BE2C (cell line): ENCODE measurements at regions not wholly inside any gene's neighbourhood (a gene's known extent, or its start where the extent isn't known, plus 50 kb on each side); places are given as distances from the start of the nearest gene placed in this dataset.

Experiments used
- DNase-seq: peaks from one replicate; pipeline ENCODE4 v3.0.0-alpha.2; 2020
- H3K27me3 ChIP-seq: fragments of 250-450 bp; sonication (Bioruptor Pico); 2 replicates; pipeline ENCODE4 v1.5.1; 2020; ENCODE audit warnings: mild to moderate bottlenecking
- H3K36me3 ChIP-seq: fragments of 250-450 bp; sonication (Bioruptor Pico); 2 replicates; pipeline ENCODE4 v1.5.1; 2020; ENCODE audit warnings: mild to moderate bottlenecking
- H3K4me1 ChIP-seq: fragments of 250-450 bp; sonication (Bioruptor Pico); 2 replicates; pipeline ENCODE4 v1.5.1; 2020
- H3K4me3 ChIP-seq: 2 replicates; pipeline ENCODE4 v1.5.1; 2011; ENCODE audit warnings: low read depth, low read length
- H3K9me3 ChIP-seq: fragments of 250-450 bp; sonication (Bioruptor Pico); 2 replicates; pipeline ENCODE4 v1.5.1; 2020
- TF ChIP-seq, protein P1 (sequence below): IDR thresholded peaks from 2 replicates; pipeline ENCODE4 v1.5.1; 2012; ENCODE audit warnings: mild to moderate bottlenecking, low read depth, low read length

DNA sequence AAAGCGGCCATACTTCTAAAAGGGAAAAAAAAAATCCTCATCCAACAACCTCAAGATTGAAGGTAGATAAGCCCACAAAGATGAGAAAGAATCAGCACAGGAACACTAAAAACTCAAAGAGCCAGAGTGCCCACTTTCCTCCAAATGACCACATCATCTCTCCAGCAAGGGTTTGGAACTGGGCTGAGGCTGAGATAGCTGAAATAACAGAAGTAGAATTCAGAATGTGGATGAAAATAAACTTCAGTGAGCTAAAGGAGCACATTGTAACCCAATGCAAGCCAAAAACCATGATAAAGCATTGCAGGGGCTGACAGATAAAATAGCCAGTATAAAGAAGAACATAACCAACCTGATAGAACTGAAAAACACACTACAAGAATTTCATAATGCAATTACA is 158.7 kb upstream of the UBE2E2 start:
- Histone ChIP-seq H3K4me1 (no peaks in the 10 kb centered on the region), H3K27me3 (no peaks in the 10 kb centered on the region), H3K9me3 (no peaks in the 10 kb centered on the region), H3K4me3 (no peak overlapping the region), H3K36me3 (no peaks in the 10 kb centered on the region)
- no peak for DNase-seq
- TF ChIP-seq, protein P1, sequence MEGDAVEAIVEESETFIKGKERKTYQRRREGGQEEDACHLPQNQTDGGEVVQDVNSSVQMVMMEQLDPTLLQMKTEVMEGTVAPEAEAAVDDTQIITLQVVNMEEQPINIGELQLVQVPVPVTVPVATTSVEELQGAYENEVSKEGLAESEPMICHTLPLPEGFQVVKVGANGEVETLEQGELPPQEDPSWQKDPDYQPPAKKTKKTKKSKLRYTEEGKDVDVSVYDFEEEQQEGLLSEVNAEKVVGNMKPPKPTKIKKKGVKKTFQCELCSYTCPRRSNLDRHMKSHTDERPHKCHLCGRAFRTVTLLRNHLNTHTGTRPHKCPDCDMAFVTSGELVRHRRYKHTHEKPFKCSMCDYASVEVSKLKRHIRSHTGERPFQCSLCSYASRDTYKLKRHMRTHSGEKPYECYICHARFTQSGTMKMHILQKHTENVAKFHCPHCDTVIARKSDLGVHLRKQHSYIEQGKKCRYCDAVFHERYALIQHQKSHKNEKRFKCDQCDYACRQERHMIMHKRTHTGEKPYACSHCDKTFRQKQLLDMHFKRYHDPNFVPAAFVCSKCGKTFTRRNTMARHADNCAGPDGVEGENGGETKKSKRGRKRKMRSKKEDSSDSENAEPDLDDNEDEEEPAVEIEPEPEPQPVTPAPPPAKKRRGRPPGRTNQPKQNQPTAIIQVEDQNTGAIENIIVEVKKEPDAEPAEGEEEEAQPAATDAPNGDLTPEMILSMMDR = no peak

DNA sequence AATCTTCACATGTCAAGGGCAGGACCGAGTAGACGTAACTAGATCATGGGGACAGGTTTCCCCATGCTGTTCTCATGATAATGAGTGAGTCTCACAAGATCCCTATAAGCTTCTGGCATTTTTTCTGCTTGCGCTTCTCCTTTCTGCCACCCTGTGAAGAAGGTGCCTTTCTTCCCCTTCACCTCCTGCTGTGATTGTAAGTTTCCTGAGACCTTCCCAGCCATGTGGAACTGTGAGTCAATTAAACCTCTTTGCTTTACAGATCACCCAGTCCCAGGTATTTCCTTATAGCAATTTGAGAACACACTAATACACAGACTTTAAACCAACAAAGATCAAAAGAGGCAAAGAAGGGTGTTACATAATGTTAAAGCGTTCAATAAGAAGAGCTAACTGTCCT is 156.6 kb upstream of the UBE2E2 start:
- TF ChIP-seq, protein P1 = no peak
- H3K27me3 ChIP-seq = no peaks in the 10 kb centered on the region
- H3K4me1 ChIP-seq = no peaks in the 10 kb centered on the region
- H3K36me3 ChIP-seq = no peaks in the 10 kb centered on the region
- no peak for DNase-seq
- no peak overlapping the region for H3K4me3 ChIP-seq
- H3K9me3 ChIP-seq = no peaks in the 10 kb centered on the region

DNA sequence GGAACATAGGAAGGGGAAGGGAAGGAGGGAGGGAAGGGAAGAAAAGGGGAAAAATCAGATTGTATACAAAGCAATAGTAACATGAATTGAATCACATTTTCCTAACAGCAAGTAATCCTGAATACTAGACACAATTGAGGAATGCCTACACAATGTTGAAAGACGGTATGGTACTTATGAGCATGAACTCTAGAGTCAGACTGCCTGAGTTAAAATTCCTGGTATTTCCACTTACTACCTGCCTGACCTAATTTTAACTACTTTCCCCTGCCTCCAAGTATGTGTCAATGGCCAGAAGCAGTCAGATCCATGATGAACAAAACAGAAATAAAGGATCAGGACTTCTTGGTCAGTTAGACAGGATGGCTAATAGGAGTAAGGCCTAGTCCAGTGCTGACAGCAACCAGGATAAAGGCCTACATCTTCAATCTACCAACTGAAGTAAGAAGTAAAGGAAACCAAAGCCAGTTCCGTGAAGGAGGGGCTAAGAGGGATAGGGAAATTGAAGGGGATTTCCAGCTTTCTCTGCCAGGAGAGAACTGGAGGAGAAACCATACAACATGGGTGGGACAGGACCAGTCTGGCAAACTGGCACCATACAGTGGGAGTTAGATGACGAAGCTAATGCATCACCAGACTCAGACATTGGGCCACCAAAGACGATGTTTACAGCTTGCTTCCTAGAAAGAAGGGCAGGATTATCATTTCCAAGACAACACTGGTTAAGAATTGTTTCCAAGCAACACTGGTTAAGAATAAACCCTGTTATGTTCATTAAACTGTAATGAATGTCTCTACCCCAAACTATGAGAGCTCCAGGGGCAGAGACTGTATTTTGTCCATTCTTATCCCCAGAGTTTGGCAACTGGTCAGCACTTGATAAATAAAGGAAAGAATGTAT is 151.6 kb upstream of the UBE2E2 start:
- TF ChIP-seq, protein P1 = no peak
- Histone ChIP-seq H3K4me1 (no peaks in the 10 kb centered on the region), H3K4me3 (no peak overlapping the region), H3K9me3 (no peaks in the 10 kb centered on the region), H3K36me3 (no peaks in the 10 kb centered on the region), H3K27me3 (no peaks in the 10 kb centered on the region)
- no peak for DNase-seq

DNA sequence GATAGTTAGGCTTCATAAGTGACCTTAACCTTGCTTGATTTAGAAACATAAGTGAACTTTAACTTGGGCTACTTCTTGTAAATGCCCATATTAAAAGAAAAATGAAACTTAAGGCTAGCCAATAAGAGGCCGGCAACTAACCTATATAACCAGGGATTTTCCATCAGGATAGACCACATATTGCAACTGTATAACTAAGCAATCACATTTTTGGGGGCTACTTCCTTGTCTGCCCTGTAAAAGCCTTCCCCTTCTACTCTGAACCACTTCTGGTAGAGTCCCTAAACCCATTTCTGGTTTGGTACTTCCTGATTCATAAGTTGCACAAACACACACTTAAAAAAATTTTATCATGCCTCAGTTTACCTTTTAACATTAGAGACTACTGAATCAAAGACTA is 150.9 kb upstream of the UBE2E2 start:
- H3K27me3 ChIP-seq = no peaks in the 10 kb centered on the region
- H3K4me3 ChIP-seq = no peak overlapping the region
- no peaks in the 10 kb centered on the region for H3K4me1 ChIP-seq
- H3K9me3 ChIP-seq = no peaks in the 10 kb centered on the region
- TF ChIP-seq, protein P1 = no peak
- no peak for DNase-seq
- no peaks in the 10 kb centered on the region for H3K36me3 ChIP-seq

DNA sequence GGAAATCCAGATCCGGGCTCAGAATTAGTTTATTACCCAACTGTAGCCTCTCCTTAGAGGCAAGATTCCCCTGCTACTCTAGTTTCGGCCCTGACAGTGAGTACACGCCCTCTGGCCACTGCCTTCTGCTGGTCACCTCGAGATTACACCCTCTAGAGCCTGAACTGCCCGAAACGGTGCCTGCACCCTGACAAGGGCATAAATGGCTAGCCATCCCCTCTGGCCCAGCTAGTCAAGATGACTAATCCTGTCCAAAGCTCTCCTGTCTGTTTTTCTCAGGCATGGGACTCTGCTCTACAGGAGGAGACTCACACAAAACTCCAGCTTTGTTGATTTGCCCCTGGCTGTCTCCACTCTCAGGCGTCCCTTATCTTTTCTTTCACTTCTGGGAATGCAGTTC is 150.5 kb upstream of the UBE2E2 start:
- no peaks in the 10 kb centered on the region for H3K4me1 ChIP-seq
- H3K36me3 ChIP-seq = no peaks in the 10 kb centered on the region
- TF ChIP-seq, protein P1 = no peak
- H3K4me3 ChIP-seq = no peak overlapping the region
- DNase-seq = no peak
- H3K27me3 ChIP-seq = no peaks in the 10 kb centered on the region
- no peaks in the 10 kb centered on the region for H3K9me3 ChIP-seq

DNA sequence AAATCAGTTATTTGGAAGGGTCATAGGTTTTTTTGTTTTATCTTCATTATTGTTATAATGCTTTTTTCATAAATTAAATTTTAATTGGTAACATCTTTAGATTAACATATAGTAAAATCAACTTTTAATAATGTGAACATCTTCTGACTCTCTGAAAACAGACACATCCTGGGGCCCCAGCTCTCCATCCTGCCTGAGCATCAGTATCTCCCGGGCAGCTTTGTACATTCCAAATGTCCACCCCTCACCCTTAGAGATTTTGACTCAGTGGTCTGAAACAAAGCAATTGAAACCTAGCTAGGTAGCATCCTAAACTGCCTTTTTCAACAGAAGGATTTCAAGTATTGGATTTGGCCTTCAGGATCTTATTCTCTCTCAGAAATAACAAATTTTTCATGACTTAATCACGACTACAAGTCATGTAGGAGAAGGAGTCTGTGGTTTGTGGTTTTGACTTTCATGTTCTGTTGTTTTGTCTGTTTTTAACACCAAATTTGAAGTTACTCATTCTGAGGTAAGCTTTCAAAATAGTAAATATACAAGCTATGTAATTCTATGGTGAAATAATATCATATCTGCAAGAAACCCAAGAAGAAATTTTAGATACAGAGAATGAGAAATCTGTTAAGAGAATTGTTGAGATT is 147.3 kb upstream of the UBE2E2 start:
- TF ChIP-seq, protein P1 = no peak
- H3K27me3 ChIP-seq = no peaks in the 10 kb centered on the region
- H3K9me3 ChIP-seq = no peaks in the 10 kb centered on the region

More for the DNA sequence above, 147.3 kb upstream of the UBE2E2 start:
- Histone ChIP-seq H3K4me3 (no peak overlapping the region), H3K4me1 (no peaks in the 10 kb centered on the region), H3K36me3 (no peaks in the 10 kb centered on the region)
- no peak for DNase-seq
